HEK293T (cell line): ENCODE measurements at regions not wholly inside any gene's neighbourhood (a gene's known extent, or its start where the extent isn't known, plus 50 kb on each side); places are given as distances from the start of the nearest gene placed in this dataset.
"Not testable (repeated sequence)": the region's sequence is repeated elsewhere in the genome, so short reads cannot be mapped to it uniquely, and the experiment has no call there.

Experiments
- CTCF ChIA-PET: fragments of 350-600 bp; formaldehyde crosslinking; extraction: SDS; loops from one replicate; lab custom pipeline; 2021; ENCODE audit warnings: antibody characterized with exemption, inconsistent platforms; lab: Yijun Ruan, JAX
- POLR2A ChIA-PET: fragments of 350-600 bp; formaldehyde crosslinking; extraction: SDS; loops from one replicate; lab custom pipeline; 2020; ENCODE audit warnings: antibody characterized with exemption, inconsistent platforms; lab: Yijun Ruan, JAX
- DNase-seq: peaks from one replicate; pipeline ENCODE4 v3.0.0; 2012; ENCODE audit warnings: mixed read lengths; ENCODE audit errors: extremely low spot score
- ARNT ChIP-seq: fragments of 450-650 bp; IDR thresholded peaks from 2 replicates; pipeline ENCODE4 v1.6.1; 2017; ENCODE audit warnings: mild to moderate bottlenecking
- BHLHE40 ChIP-seq: fragments of 450-650 bp; IDR thresholded peaks from 2 replicates; pipeline ENCODE4 v1.6.1; 2016; ENCODE audit warnings: mild to moderate bottlenecking, moderate library complexity, borderline replicate concordance
- CTBP1 ChIP-seq: fragments of 450-650 bp; IDR thresholded peaks from 2 replicates; pipeline ENCODE4 v1.6.1; 2016; ENCODE audit warnings: borderline replicate concordance
- ELF4 ChIP-seq: fragments of 450-650 bp; IDR thresholded peaks from 2 replicates; pipeline ENCODE4 v1.6.1; 2017; ENCODE audit warnings: antibody characterized with exemption
- FOXA1 ChIP-seq: fragments of 450-650 bp; IDR thresholded peaks from 2 replicates; pipeline ENCODE4 v1.6.1; 2016; ENCODE audit warnings: mild to moderate bottlenecking
- FOXK2 ChIP-seq: fragments of 450-650 bp; IDR thresholded peaks from 2 replicates; pipeline ENCODE4 v1.6.1; 2016; ENCODE audit warnings: mild to moderate bottlenecking
- FOXM1 ChIP-seq: fragments of 450-650 bp; IDR thresholded peaks from 2 replicates; pipeline ENCODE4 v1.6.1; 2017; ENCODE audit warnings: mild to moderate bottlenecking, borderline replicate concordance
- HDGF ChIP-seq: fragments of 450-650 bp; IDR thresholded peaks from 2 replicates; pipeline ENCODE4 v1.6.1; 2017; ENCODE audit warnings: antibody characterized with exemption, borderline replicate concordance
- L3MBTL2 ChIP-seq: fragments of 450-650 bp; conservative IDR thresholded peaks from 2 replicates; pipeline ENCODE4 v1.6.1; 2016; ENCODE audit warnings: mild to moderate bottlenecking
- LEF1 ChIP-seq: fragments of 450-650 bp; IDR thresholded peaks from 2 replicates; pipeline ENCODE4 v1.6.1; 2017; ENCODE audit warnings: mild to moderate bottlenecking, borderline replicate concordance
- NFRKB ChIP-seq: fragments of 450-650 bp; IDR thresholded peaks from 2 replicates; pipeline ENCODE4 v1.6.1; 2016; ENCODE audit warnings: mild to moderate bottlenecking, moderate library complexity
- SP1 ChIP-seq: fragments of 450-650 bp; IDR thresholded peaks from 2 replicates; pipeline ENCODE4 v1.6.1; 2017
- SUZ12 ChIP-seq: fragments of 450-650 bp; IDR thresholded peaks from 2 replicates; pipeline ENCODE4 v1.6.1; 2016; ENCODE audit warnings: mild to moderate bottlenecking
- TARDBP ChIP-seq: fragments of 450-650 bp; IDR thresholded peaks from 2 replicates; pipeline ENCODE4 v1.6.1; 2016
- ZNF384 ChIP-seq: fragments of 450-650 bp; IDR thresholded peaks from 2 replicates; pipeline ENCODE4 v1.6.1; 2016
- TF ChIP-seq, protein P1 (sequence below): fragments of 450-650 bp; IDR thresholded peaks from 2 replicates; pipeline ENCODE4 v1.6.1; 2016

DNA sequence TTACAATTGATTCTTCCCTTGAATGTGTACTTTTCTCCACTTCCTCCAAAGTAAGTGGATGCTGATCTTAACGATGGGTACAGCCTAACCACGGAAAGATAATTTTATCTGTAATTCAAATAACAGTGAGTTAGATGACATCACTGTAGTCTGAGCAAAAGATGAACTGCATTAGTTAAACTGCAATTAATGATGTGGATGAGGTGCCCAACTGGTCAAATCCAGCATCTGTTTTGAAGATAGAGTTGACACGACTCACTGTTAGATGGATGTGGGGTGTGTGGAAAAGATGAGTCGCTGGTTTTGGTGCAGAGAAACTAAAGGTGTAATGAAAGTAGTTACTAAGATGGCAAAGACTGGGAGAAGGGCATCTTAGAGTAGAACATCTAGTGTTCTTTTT, 270.5 kb upstream of the MEIS1 start:
- TF ChIP-seq L3MBTL2 (no peak), SUZ12 (no peak), FOXK2 (no peak), LEF1 (no peak), FOXA1 (no peak), ELF4 (no peak), HDGF (no peak), NFRKB (no peak), BHLHE40 (no peak), CTBP1 (no peak), ZNF384 (no peak)
- TF ChIP-seq, protein P1, sequence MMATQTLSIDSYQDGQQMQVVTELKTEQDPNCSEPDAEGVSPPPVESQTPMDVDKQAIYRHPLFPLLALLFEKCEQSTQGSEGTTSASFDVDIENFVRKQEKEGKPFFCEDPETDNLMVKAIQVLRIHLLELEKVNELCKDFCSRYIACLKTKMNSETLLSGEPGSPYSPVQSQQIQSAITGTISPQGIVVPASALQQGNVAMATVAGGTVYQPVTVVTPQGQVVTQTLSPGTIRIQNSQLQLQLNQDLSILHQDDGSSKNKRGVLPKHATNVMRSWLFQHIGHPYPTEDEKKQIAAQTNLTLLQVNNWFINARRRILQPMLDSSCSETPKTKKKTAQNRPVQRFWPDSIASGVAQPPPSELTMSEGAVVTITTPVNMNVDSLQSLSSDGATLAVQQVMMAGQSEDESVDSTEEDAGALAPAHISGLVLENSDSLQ: no peak
- CTCF ChIA-PET: no interaction called here
- POLR2A ChIA-PET: no interaction called here
- DNase-seq: no peak

DNA sequence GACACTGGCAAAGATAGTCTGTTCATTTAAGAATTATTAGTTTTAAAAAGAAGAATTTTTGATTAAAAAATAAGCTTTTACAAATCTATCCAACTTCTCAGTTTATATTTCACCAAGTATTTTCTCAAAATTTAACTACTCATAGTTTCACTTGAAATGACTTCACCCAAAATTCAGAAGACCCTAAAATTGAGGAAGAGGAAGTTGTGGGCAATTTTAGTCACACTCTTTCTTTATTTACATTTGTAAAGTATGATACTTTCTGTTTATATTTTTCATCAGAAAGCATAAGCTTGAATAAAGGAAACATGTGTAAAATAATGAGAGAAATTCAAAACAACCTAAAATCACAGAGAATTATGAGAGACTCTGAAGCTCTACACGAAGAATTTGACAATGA, 278.8 kb upstream of the MEIS1 start:
- no peak for TF ChIP-seq TARDBP
- no peak for TF ChIP-seq LEF1
- TF ChIP-seq SUZ12: no peak
- no peak for TF ChIP-seq CTBP1
- no peak for TF ChIP-seq BHLHE40
- no peak for TF ChIP-seq FOXK2
- TF ChIP-seq ZNF384: no peak
- TF ChIP-seq SP1: no peak
- TF ChIP-seq, protein P1: no peak
- TF ChIP-seq FOXA1: no peak
- TF ChIP-seq L3MBTL2: no peak
- TF ChIP-seq HDGF: no peak
- TF ChIP-seq NFRKB: no peak
- ChIA-PET CTCF (no interaction called here), POLR2A (no interaction called here)
- DNase-seq: no peak

DNA sequence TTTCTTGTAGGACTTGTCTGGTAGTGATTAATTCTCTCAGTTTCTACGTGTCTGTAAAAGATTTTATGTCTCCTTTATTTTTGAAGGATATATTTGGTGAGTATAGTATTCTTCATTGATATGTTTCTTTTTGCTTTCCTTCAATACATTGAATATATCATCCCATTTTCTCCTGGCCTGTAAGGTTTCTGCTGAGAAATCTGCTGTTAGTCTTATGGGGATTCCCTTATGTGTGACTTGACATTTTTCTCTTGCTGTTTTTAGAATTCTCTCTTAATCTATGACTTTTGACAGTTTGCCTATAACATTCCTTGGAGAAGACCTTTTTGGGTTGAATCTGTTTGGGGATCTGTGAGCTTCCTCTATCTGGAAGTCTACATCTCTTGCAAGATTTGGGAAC, 281.0 kb upstream of the MEIS1 start:
- TF ChIP-seq, protein P1: no peak
- TF ChIP-seq NFRKB: no peak
- TF ChIP-seq BHLHE40: no peak
- no peak for TF ChIP-seq HDGF
- no peak for TF ChIP-seq ELF4
- TF ChIP-seq ZNF384: no peak
- no peak for TF ChIP-seq L3MBTL2
- no peak for TF ChIP-seq CTBP1
- no peak for TF ChIP-seq TARDBP
- TF ChIP-seq SP1: no peak
- ChIA-PET POLR2A (no interaction called here), CTCF (no interaction called here)
- no peak for DNase-seq

DNA sequence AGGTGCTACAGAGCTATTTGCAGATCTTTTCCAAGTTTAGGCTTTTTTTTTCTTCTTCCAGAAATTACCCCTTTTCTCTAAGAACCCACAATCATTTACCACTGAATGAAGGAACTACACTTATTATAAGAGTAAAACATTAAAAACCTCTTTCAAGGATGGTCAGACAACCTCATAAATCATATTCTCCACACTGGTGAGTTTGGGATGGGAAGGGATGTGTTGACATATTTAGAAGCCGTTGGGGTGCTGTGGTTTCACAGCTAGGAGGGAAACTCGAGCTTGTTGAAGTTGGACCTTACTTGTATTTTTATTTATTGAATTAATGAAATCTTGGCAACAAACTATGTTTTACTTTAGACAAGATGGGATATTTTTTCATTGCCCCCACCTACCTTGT, 289.4 kb upstream of the MEIS1 start:
- TF ChIP-seq FOXK2 (no peak), CTBP1 (no peak), LEF1 (no peak), NFRKB (no peak), FOXA1 (no peak), TARDBP (no peak), SP1 (no peak), ELF4 (no peak), L3MBTL2 (no peak), SUZ12 (no peak), ARNT (no peak), BHLHE40 (no peak), ZNF384 (no peak), HDGF (no peak), FOXM1 (no peak)
- TF ChIP-seq, protein P1: no peak
- CTCF ChIA-PET: interaction anchor here (0.6 kb wide), 1 partner anchor 227 kb away, joined by 3 read pairs; no protein-coding TSS in a partner anchor
- POLR2A ChIA-PET: no interaction called here
- DNase-seq: no peak

DNA sequence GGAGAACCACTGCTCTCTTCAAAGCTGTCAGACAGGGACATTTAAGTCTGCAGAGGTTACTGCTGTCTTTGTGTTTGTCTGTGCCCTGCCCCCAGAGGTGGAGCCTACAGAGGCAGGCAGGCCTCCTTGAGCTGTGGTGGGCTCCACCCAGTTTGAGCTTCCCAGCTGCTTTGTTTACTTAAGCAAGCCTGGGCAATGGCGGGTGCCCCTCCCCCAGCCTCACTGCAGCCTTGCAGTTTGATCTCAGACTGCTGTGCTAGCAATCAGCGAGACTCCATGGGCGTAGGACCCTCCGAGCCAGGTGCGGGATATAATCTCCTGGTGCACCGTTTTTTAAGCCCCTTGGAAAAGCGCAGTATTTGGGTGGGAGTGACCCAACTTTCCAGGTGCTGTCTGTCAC, 290.6 kb upstream of the MEIS1 start:
- POLR2A ChIA-PET, DNase-seq, CTCF ChIA-PET: not testable (repeated sequence)

DNA sequence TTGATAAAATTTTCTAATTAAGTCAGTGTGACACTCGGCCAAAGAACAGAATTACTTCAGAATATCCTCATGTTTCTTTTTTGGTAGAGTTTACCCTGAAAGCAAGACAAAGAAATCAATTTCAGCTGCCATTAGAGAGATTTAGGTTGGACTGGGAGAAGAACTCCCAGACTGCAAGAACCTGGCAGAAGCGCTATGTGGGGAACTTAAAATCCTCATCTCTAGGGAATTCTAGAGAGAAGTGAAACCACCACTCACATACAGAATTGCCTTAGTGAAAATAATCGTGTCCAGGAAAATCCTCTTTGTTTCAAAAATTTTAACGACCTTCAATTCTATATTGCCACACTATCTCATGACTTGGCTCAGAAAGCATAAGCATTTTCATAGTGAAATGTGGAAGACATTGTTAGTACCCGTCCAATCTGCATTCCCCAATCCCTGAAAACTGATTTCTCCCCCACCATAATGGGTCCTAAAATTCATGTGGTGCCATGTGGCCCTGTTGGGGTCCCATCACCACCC, 297.3 kb upstream of the MEIS1 start:
- TF ChIP-seq ELF4: no peak
- no peak for TF ChIP-seq FOXA1
- no peak for TF ChIP-seq LEF1
- TF ChIP-seq HDGF: no peak
- no peak for TF ChIP-seq FOXM1
- no peak for TF ChIP-seq CTBP1
- no peak for TF ChIP-seq TARDBP
- no peak for TF ChIP-seq SP1
- no peak for TF ChIP-seq NFRKB
- no peak for TF ChIP-seq FOXK2
- TF ChIP-seq, protein P1: no peak
- no peak for TF ChIP-seq ZNF384
- TF ChIP-seq L3MBTL2: no peak
- no peak for TF ChIP-seq BHLHE40
- TF ChIP-seq SUZ12: no peak
- TF ChIP-seq ARNT: no peak
- CTCF ChIA-PET: no interaction called here
- POLR2A ChIA-PET: no interaction called here
- no peak for DNase-seq
